Mesodermal cell (in vitro differentiated cells): ENCODE measurements at regions not wholly inside any gene's neighbourhood (a gene's known extent, or its start where the extent isn't known, plus 50 kb on each side); places are given as distances from the start of the nearest gene placed in this dataset.

Experiments used
- H3K27ac ChIP-seq: 2 replicates; pipeline ENCODE4 v1.7.0; 2013; ENCODE audit warnings: mild to moderate bottlenecking, low read depth, low read length, moderate library complexity; ENCODE audit not compliant: severe bottlenecking
- H3K36me3 ChIP-seq: 2 replicates; pipeline ENCODE4 v1.7.1; 2013; ENCODE audit warnings: mild to moderate bottlenecking, low read length, moderate library complexity; ENCODE audit not compliant: control insufficient read depth, insufficient read depth
- H3K4me1 ChIP-seq: one replicate; pipeline ENCODE4 v1.7.1; 2013; ENCODE audit warnings: mild to moderate bottlenecking, low read length; ENCODE audit not compliant: insufficient read depth, control insufficient read depth, poor library complexity, severe bottlenecking
- H3K4me3 ChIP-seq: 2 replicates; pipeline ENCODE4 v1.7.0; 2013; ENCODE audit warnings: low read length, control low read depth, mild to moderate bottlenecking; ENCODE audit not compliant: insufficient read depth, poor library complexity, severe bottlenecking; ENCODE audit errors: extremely low read depth
- H3K9me3 ChIP-seq: 2 replicates; pipeline ENCODE4 v1.7.1; 2013; ENCODE audit warnings: mild to moderate bottlenecking, low read length, moderate library complexity; ENCODE audit not compliant: control insufficient read depth
- whole genome bisulfite sequencing, 2 experiments: methylation state at CpG; one replicate each; pipeline ENCODE4 v1.1.5; 2013; ENCODE audit warnings: missing lambda C conversion rate in 2 of 2; ENCODE audit not compliant: insufficient coverage in 2 of 2; 5-methylcytosine and 5-hydroxymethylcytosine counted together

DNA sequence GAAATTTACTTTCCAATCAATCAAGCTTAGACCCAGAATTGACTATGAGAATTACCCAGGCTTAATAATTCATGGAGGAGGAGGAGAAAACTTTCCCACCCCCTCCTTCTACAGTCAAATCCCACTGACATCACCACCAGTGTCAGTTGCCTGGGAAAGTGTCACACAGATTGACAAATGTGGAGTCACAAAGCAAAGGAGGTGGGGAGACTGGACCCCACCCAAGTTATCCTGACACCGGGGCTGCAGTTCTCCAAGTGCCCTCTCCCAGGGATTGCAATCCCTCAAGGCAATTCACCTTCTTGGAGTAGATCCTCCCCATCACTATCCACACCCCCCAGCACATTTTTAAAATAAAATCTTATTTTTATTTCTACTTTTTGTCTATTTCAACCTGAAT, 100.2 kb upstream of the CDH11 start:
- Histone ChIP-seq H3K4me3 (no peak overlapping the region), H3K27ac (no peak overlapping the region), H3K4me1 (peaks cover 10% of the 10 kb centered on the region), H3K9me3 (no peaks in the 10 kb centered on the region), H3K36me3 (no peaks in the 10 kb centered on the region)
- WGBS, 2 experiments, result 75 to 100% methylated on average over 1 of the region's 1 CpG

DNA sequence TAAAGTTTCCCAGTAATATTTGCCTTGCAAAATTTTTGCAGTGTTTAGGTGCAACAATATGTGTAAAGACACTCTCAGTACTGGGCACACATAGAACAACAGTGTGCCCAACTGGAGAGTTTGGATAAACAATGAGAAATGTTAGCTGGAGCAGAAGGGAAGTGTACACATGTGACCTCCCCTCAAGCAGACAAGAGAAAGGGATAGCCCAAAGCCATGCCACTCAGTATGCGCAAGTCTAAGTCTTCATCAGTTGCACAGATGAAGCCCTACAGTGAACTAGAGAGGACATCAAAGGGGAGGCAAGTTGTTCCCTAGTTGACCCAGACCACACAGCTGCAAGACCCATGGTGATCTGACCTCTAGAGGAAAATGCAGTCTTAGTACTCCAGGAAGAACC, 97.9 kb upstream of the CDH11 start:
- H3K4me3 ChIP-seq, result no peak overlapping the region
- WGBS, 2 experiments, result 100% methylated on average over 1 of the region's 1 CpG; no CpG with 5 or more reads in 1 of the 2 experiments

GRCh38 chr16:65218348-65218747, 96.5 kb upstream of the CDH11 start:
- 38 to 63% methylated on average over 1 to 3 of the region's 3 CpGs for WGBS, 2 experiments
- Histone ChIP-seq H3K36me3 (no peaks in the 10 kb centered on the region), H3K27ac (no peak overlapping the region), H3K4me3 (no peak overlapping the region), H3K4me1 (peaks cover 10% of the 10 kb centered on the region), H3K9me3 (no peaks in the 10 kb centered on the region)

More for the DNA sequence above, 97.9 kb upstream of the CDH11 start:
- Histone ChIP-seq H3K9me3 (no peaks in the 10 kb centered on the region), H3K36me3 (no peaks in the 10 kb centered on the region), H3K27ac (no peak overlapping the region), H3K4me1 (peaks cover 10% of the 10 kb centered on the region)

- Histone ChIP-seq H3K27ac (no peak overlapping the region), H3K9me3 (no peaks in the 10 kb centered on the region), H3K4me1 (no peaks in the 10 kb centered on the region), H3K36me3 (no peaks in the 10 kb centered on the region), H3K4me3 (no peak overlapping the region)
- 80% methylated on average over 2 of the region's 4 CpGs; no CpG with 5 or more reads in 1 of the 2 experiments for WGBS, 2 experiments
These were observed 92.2 kb upstream of the CDH11 start for GRCh38 chr16:65213866-65214595.

DNA sequence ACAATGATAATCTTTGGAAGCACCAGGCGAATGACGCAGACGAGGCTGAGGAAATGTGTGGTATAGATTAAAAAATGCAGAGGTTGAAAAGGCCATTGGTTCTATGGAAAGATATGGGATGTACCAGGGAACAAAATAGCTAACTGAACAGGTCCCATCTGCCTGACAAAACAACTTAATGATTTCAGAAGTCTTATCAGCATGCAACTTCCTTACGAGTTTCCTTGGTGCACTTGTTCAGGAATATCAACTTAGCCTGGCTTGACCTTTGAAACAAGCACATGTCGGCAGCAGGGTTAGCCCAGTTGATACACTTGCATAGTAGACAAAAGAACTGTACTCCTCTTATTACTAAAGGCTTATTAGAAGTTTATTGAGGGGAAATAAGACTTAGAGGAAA, 90.9 kb upstream of the CDH11 start:
- Histone ChIP-seq H3K9me3 (no peaks in the 10 kb centered on the region), H3K27ac (no peak overlapping the region), H3K4me3 (no peak overlapping the region), H3K36me3 (no peaks in the 10 kb centered on the region), H3K4me1 (no peaks in the 10 kb centered on the region)
- WGBS, 2 experiments, result 87 to 95% methylated on average over 4 of the region's 5 CpGs

DNA sequence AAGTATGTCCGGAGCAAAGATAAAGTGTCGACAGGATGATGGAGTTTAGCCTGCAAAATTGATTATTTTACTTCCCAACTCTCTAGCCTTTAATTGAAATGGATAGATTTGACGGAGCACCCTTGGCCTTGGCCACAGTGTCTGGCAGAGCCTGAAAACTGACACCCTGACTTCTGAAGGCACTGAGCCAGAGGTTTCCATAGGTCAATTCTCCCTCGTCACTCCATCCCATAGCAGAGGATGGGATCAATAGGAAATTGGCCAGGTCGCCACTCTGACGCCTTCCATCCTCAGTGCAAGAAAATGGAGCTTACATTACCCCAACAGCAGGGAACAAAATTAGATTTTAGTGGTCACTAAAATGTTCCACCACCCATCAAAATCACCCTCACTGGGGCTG, 90.4 kb upstream of the CDH11 start:
- no peaks in the 10 kb centered on the region for H3K4me1 ChIP-seq
- no peaks in the 10 kb centered on the region for H3K9me3 ChIP-seq
- WGBS, 2 experiments, result 90% methylated on average over 4 of the region's 6 CpGs; no CpG with 5 or more reads in 1 of the 2 experiments
- no peak overlapping the region for H3K4me3 ChIP-seq
- H3K36me3 ChIP-seq, result no peaks in the 10 kb centered on the region
- no peak overlapping the region for H3K27ac ChIP-seq

GRCh38 chr16:65202461-65202860, 80.6 kb upstream of the CDH11 start:
- H3K27ac ChIP-seq, result no peak overlapping the region
- H3K9me3 ChIP-seq, result no peaks in the 10 kb centered on the region
- WGBS, 2 experiments, result 92 to 94% methylated on average over 1 of the region's 1 CpG
- no peaks in the 10 kb centered on the region for H3K36me3 ChIP-seq
- no peaks in the 10 kb centered on the region for H3K4me1 ChIP-seq
- H3K4me3 ChIP-seq, result no peak overlapping the region

- no peak overlapping the region for H3K27ac ChIP-seq
- H3K36me3 ChIP-seq, result no peaks in the 10 kb centered on the region
- H3K4me3 ChIP-seq, result no peak overlapping the region
- 97 to 100% methylated on average over 4 to 6 of the region's 8 CpGs for WGBS, 2 experiments
- peaks cover 3% of the 10 kb centered on the region for H3K4me1 ChIP-seq
- H3K9me3 ChIP-seq, result no peaks in the 10 kb centered on the region
These were observed 79.6 kb upstream of the CDH11 start for GRCh38 chr16:65201511-65201910.

- no peak overlapping the region for H3K27ac ChIP-seq
- H3K4me3 ChIP-seq, result no peak overlapping the region
- 88 to 95% methylated on average over 4 to 5 of the region's 5 CpGs for WGBS, 2 experiments
- no peaks in the 10 kb centered on the region for H3K9me3 ChIP-seq
- peaks cover 9% of the 10 kb centered on the region for H3K4me1 ChIP-seq
- H3K36me3 ChIP-seq, result no peaks in the 10 kb centered on the region
These were observed 79.0 kb upstream of the CDH11 start for GRCh38 chr16:65200857-65201256.

DNA sequence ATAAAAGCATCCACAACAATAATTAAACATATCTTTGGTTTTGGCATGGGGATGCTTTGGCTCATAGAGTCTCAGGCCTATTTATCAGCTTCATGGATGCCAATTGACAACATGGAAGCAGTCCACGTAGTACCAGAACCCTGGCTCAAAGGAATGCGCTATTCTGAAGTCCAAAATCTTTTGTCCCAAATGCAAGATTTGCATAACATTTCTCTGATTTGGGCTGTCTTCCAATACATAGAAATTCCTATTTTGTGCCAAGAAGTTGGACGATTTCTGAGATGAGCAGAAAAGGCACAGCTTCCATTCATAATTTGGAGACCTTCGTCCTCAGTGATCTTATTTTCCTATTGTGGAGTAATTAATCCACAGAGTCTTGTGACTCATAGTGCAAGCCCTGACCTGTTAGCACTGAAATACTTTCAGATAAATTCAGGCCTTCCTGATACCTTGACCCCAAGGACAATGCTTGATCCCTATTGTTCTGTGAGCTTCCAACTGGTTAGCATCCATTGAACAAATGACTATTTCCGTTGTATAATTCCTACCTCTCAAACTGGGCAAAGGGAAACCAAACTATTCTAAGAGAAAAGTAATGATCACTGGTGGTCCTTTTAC, 78.4 kb upstream of the CDH11 start:
- H3K27ac ChIP-seq, result no peak overlapping the region
- H3K4me3 ChIP-seq, result no peak overlapping the region
- H3K4me1 ChIP-seq, result peaks cover 11% of the 10 kb centered on the region
- no peaks in the 10 kb centered on the region for H3K36me3 ChIP-seq
- no peaks in the 10 kb centered on the region for H3K9me3 ChIP-seq
- 90 to 91% methylated on average over 2 to 5 of the region's 5 CpGs for WGBS, 2 experiments
